GM12872 (cell line): ENCODE measurements at regions not wholly inside any gene's neighbourhood (a gene's known extent, or its start where the extent isn't known, plus 50 kb on each side); places are given as distances from the start of the nearest gene placed in this dataset.

Experiments used
- CTCF ChIP-seq: IDR thresholded peaks from 3 replicates; pipeline ENCODE4 v1.5.1; 2011; ENCODE audit warnings: low read depth, mild to moderate bottlenecking, low read length, moderate library complexity; ENCODE audit not compliant: insufficient read depth

GRCh38 chr6:167238146-167238693, 52.9 kb upstream of the UNC93A start:
- no peak for TF ChIP-seq CTCF

DNA sequence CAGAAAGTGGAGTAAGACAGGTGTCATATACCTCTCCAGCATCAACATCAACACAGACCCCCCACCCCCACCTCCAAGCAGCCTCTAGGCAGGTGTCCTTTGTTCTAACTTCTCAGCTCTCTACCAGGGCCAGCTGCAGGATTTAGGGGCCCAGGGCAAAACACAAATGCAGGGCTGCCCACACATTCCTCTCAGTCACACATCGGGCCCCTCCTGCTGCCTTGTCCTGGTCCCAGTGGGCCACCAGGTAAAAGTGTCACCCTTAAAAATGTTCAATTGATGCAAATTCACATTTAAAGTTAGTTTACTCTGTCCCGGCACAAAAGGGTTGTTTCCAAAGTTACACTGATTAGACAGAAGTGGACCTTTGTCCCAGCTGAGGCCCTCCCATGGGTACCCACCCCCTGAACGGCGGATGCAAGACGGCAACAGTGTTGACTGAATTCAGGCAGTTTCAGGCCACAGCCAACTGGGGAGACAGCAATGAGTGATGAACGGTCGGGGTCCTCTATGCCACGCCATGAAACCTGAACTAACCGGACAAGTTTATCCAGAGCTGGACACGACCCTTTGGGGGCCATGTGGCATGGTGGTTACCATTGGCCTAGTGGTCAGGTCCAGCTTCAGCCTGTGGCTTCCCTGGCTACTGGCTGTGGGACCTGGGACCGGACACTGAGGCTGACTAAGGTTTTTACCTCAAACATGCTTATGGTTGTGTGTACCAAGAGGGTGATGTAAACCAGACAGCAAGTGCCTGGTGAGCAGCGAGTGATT, 52.2 kb upstream of the UNC93A start:
- TF ChIP-seq CTCF: no peak

GRCh38 chr6:167240034-167240541, 51.0 kb upstream of the UNC93A start:
- TF ChIP-seq CTCF: no peak
